ENCODE measurements at regions not wholly inside any gene's neighbourhood (a gene's known extent, or its start where the extent isn't known, plus 50 kb on each side); places are given as distances from the start of the nearest gene placed in this dataset.

DNA sequence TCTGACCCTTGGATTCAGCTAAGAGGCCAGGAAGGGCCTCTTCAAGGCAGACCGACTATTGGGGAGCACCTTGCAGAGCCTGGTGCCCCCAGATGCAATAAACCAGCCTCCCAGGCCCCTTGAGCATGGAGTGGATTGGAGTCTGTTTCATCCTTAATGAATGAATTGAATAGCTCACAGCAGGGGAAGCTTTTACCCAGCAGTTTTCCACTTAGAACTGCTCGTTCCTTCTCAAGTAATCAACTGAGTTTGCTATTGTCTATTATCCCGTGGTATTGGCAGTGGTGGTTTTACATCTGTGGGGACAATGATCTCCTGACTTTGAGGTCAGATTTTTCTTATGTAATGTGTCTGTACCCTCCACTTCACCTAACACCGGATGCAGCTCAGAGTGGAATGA lies 197.6 kb downstream of the AACS start:
- Histone ChIP-seq H2BK15ac (ENCODE audit: low read depth, low read length) (no peak overlapping the region), H3K18ac (ENCODE audit: insufficient read length, low read depth, low read length) (no peak overlapping the region), H3K9me3 (ENCODE audit: control insufficient read depth, low read depth, low read length) (no peaks in the 10 kb centered on the region), H3K23me2 (ENCODE audit: insufficient read length, low read depth, low read length, poor library complexity, severe bottlenecking) (no peaks in the 10 kb centered on the region), H4K91ac (ENCODE audit: insufficient read length, low read depth, low read length) (no peak overlapping the region), H3K56ac (ENCODE audit: insufficient read length, low read depth, low read length) (no peak overlapping the region), H2BK120ac (ENCODE audit: low read depth, low read length, poor library complexity, severe bottlenecking) (no peak overlapping the region), H3K4me2 (ENCODE audit: insufficient read depth, insufficient read length, low read length) (no peak overlapping the region), H2BK5ac (ENCODE audit: insufficient read length, low read length) (no peak overlapping the region), H2BK20ac (ENCODE audit: low read depth, low read length, poor library complexity, severe bottlenecking) (no peak overlapping the region), H2AK5ac (ENCODE audit: insufficient read length, low read length) (no peak overlapping the region), H2BK12ac (ENCODE audit: insufficient read length, low read depth, low read length) (no peak overlapping the region), H3T11ph (ENCODE audit: low read length) (no peak overlapping the region), H4K5ac (ENCODE audit: insufficient read length, low read depth, low read length) (no peak overlapping the region), H3K4ac (ENCODE audit: low read depth, low read length) (no peak overlapping the region), H2AFZ (ENCODE audit: low read length) (no peak overlapping the region), H3K27me3 (ENCODE audit: insufficient read depth, low read length) (no peaks in the 10 kb centered on the region), H3K79me1 (ENCODE audit: insufficient read depth, low read depth, low read length, poor library complexity, severe bottlenecking) (peaks cover 5% of the 10 kb centered on the region), H4K20me1 (ENCODE audit: control insufficient read depth, insufficient read depth, insufficient read length) (no peaks in the 10 kb centered on the region), H3K79me2 (ENCODE audit: insufficient read depth, low read length) (no peaks in the 10 kb centered on the region; the same call in 1 of the 2 replicates), H3K9ac (ENCODE audit: extremely low read depth, insufficient read length, low read length) (no peak overlapping the region), H4K8ac (replicated peaks; ENCODE audit: insufficient read length, low read depth, low read length) (no peak overlapping the region), H3K27ac (ENCODE audit: insufficient read length, low read depth, low read length) (no peak overlapping the region), H3K4me1 (ENCODE audit: insufficient read depth, low read length) (no peaks in the 10 kb centered on the region), H3K23ac (ENCODE audit: insufficient read length, low read depth, low read length) (no peak overlapping the region), H3K14ac (ENCODE audit: insufficient read depth, low read length) (no peak overlapping the region)
- Mint-ChIP-seq H3K9me3 (peaks cover 10 to 13% of the 10 kb centered on the region in 2 experiments), H3K27me3 (ENCODE audit: low read depth) (peaks cover 7% of the 10 kb centered on the region), H3K36me3 (ENCODE audit: insufficient read depth in 1 of 3, low read depth in 3 of 3) (peaks cover 0 to 25% (median 14%) of the 10 kb centered on the region in 3 experiments; a peak in 5 of 7 replicates), H3K4me3 (no peak overlapping the region), H3K27ac (no peak overlapping the region), H3K4me1 (peaks cover 7% of the 10 kb centered on the region in 2 experiments)
- TF ChIP-seq, protein P1, sequence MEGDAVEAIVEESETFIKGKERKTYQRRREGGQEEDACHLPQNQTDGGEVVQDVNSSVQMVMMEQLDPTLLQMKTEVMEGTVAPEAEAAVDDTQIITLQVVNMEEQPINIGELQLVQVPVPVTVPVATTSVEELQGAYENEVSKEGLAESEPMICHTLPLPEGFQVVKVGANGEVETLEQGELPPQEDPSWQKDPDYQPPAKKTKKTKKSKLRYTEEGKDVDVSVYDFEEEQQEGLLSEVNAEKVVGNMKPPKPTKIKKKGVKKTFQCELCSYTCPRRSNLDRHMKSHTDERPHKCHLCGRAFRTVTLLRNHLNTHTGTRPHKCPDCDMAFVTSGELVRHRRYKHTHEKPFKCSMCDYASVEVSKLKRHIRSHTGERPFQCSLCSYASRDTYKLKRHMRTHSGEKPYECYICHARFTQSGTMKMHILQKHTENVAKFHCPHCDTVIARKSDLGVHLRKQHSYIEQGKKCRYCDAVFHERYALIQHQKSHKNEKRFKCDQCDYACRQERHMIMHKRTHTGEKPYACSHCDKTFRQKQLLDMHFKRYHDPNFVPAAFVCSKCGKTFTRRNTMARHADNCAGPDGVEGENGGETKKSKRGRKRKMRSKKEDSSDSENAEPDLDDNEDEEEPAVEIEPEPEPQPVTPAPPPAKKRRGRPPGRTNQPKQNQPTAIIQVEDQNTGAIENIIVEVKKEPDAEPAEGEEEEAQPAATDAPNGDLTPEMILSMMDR (conservative IDR thresholded peaks at IDR 0.05): no peak
- DNase-seq: no peak
- WGBS (ENCODE audit: extremely low coverage, insufficient read length, low lambda C conversion rate): no CpG with 5 or more reads among the region's 4 CpGs

Measured in H9 (cell line).